ENCODE measurements at regions not wholly inside any gene's neighbourhood (a gene's known extent, or its start where the extent isn't known, plus 50 kb on each side); places are given as distances from the start of the nearest gene placed in this dataset.

DNA sequence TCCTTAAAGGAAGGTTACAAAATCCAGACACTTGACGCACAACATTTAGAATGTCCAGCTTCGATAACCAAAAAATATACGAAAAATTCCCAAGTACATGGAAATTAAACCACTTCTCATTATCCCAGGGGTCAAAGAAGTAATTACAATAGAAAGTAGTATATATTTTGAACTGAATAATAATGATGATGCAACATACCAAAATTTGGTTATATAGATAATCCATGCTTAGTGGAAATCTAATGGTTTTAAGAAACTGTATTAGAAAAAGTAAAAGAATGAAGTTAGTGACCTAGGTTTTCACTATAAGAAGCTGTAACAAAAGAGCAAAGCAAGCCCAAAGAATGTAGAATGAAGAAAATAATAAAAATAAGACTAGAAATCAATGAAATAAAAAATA is 204.0 kb upstream of the PUM3 start:
- no peak for DNase-seq

DNA sequence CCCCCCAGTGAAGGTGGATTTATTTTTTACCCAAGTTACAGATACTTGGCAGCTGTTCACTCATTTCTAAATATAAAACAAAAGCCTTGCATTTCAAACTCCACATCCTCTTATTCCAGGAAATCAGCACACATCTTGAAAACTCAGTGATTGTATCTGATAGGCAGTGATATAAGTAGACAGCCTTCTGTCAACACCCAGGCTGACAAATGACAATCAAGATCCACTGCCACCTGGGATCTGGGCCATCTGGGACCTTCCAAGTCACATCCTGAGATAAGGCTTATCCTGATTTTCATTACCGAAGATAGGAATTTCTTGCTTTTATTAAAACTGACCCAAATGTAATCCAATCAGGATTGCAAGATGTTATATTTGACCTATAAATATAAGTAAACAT is 201.3 kb upstream of the PUM3 start:
- no peak for DNase-seq

DNA sequence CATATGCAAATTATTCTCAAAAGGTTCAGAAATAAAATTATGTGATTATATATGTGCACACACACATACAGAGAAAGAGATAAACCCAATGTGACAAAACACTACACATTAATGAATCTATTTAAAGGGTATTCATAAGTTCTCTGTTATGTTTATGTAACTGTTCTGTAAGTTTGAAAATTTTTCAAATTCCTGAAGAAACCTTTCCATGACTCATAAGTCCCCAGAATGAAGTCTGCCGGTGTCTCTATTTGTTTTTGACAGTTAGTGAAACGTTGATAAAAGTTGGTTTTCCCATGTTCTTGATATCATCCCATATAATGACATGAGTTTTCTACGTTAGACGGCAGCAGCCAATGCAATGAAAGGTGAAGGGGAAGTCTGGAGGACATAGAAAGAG is 199.5 kb upstream of the PUM3 start:
- peak; percentile 46 for DNase-seq

DNA sequence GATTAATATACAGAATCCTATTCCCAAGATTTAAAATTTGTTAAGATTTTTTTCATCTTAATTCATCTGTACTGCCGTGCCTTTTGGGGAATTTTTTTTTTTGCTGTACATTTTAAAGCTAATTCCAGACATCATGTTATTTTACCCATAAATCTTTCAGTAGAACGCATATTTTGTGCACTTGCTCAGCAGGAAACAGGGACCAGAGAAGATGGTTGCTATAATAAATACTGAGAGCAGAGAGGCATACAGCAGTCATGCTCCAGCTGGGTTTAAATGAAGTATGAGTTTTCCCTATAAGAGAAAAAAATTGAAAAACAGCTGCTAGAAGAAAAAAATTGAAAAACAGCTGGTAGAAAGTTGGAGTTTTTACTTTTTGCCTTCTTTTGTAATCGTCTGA is 196.9 kb upstream of the PUM3 start:
- DNase-seq: peak; percentile 53

DNA sequence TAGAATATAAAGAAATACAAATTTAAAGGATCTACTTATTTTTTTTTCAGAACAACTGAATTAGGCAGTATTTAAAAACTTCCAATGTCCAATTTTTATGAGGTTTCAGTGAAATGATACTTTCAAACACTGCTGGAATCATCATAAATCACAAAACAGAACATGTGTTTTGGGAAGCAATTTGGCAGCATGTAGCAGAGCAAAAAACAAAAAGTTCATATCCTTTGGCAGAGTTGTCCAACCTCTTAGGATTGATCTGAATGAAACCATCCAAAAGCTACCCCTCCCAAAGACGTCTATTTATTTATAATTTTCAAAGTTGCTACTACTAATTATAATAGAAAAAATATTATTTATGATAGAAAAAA is 192.4 kb upstream of the PUM3 start:
- no peak for DNase-seq

DNA sequence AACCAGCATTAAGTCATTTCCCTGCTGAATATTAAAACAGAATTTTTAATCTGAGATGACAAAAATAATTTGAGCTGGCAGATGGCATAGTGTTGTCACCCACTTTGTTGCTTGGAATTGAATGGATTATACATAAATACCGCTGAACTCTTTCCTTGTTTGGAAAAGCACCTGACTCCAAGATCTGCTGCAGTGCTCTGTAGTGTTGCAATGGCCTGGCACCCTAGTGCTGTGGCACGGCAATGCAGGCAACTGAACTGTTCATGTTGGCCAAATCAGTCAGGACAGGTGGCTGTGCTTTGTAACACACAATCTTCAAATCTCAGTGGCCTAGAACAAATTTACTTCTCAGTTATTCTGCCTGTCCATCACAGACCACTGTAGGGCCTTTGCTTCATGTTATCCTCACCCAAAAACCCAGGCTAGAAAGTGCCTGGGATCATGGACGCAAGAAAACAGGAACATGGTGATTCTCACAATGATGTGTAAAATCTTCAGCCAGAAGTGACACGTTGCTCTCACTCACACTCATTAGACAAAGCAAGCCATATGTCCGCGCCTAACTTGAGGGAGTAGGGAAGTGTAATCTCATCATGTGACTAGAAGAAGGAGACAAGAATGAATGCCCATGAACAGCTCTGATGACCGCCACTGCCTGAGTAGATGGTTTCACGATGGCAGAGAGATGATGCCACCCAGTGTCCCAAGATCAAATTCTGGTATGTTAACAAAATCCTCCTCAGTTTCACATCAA is 191.9 kb upstream of the PUM3 start:
- DNase-seq: no peak

DNA sequence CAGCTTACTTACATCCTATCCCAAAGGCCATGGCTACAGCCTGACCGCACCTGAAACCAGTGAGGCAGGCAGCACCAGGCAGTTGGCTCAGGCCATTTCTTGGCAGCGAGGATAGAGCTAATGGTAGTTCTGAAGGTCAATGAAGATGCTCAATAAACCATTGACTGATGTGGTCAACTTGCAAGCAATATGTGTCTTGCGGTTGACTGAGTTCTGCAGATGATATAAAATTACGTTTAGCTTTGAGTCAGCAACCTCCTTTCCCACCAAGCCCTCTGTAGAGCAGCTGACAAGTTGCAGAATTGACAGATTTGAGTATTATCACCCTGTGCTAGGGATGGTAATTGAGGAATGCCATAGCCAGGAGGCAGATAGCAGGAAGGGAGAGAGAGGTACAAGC is 189.0 kb upstream of the PUM3 start:
- DNase-seq: no peak

DNA sequence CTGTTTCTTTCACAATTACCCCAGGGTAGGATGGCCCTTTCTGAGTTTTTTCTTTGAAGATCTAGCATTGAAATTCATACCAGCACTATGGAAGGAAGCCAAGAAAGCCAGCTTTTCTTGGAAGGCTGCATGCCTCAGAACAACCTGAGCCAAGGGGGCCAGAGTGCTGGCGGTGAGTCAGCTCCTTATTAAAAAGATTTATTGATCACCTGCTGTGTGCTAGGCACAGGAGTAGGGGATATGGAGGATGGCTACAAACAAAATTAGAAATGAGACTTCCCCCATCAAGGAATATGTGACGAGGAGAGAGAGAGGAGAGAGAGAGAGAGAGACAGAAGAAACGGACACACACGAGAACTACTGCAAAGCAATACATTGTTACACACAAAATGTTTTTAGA is 184.6 kb upstream of the PUM3 start:
- DNase-seq: no peak

DNA sequence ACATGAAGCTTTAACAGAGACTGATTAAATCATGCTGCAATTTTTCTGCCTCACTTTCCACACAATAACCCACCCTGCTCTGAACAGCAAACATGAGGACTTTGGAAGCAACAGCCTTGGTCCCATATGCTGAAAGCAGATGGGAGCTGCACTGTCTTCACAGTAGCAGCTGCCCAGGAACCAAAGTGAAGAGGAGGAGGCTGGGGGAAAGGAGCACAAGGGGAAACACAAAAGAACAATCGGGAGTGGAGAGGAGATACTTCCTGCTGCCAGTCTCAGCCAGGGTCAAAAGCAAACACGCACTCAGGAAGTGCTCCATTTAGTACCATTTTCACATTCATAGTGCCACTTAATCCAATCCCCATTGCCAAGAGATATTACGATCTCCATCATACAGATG is 183.3 kb upstream of the PUM3 start:
- no peak for DNase-seq

DNA sequence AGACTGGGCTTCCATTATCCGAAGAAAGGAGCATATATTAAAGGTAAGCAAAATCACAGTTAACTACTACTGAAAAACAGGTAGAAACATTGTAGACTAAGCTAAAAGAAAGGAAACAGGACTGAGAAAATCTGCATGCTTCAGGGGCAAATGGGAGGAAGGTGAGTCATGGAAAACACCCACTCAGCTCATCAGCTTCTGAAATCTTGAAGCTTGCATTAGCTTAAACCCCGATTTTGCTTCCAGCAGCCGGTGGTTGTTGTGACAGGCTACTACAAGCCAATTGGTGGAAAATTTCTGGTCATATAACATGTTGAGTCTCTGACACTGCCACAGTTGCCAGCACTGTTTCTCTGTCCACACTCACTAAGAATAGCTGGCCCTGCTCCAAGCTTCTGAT is 179.6 kb upstream of the PUM3 start:
- DNase-seq: no peak

DNA sequence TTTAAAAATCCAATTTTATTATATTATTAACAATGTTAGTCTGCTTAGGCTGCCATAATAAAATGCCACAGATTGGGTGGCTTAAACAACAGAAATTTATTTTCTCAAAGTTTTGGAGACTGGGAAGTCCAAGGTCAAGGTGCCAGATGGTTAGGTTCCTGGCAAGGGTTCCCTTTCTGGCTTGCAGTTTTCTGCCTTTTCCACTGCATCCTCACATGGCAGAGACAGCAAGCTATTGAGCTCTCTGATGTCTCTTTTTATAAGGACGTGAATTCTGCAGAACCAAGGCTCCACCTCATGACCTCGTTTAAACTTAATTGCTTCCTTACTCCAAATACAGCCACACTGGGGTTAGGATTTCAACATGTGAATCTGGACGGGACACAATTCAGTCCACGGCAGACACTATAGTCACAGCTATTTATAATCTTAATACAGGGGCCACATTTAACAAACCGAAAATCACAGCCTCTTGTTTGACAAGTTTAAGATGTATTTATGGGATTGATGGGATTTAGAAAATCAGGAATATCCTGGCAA is 174.9 kb upstream of the PUM3 start:
- no peak for DNase-seq

DNA sequence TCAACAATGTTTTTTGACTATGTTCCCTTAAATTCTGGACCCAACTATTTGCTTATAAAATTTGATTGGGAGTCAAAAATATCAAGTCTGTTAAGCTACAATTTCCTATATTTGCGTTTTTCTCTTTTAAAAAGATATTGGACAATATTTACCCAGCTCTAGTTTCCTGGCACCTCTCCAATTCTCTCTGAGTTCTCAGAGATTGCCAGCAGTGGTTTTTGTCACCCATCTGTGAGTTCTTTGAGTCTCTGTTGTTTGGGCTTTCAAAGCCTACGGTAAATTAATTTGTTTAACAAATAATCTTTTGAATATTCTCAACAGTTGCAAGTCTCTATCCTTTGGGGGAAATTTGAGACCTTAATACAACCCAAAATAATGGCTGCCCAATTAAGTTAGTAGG is 174.2 kb upstream of the PUM3 start:
- no peak for DNase-seq

DNA sequence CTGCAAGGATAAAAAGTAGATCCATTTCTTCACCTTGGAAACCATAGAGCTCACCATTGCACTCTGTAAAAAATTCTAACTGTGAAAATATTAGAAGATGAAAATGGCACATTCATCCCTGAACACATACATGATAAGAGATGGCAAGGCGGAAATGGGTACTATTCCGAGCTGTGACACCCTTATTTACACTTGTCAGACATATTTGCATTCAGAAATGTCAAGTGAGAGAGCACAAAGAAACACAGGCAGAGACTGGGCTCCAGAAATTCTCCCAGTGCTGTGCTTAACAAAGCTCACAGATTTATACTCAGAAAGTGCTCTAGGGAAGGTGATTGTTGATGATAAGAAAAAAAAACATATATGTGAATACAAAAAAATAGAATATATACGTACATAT is 170.3 kb upstream of the PUM3 start:
- no peak for DNase-seq

DNA sequence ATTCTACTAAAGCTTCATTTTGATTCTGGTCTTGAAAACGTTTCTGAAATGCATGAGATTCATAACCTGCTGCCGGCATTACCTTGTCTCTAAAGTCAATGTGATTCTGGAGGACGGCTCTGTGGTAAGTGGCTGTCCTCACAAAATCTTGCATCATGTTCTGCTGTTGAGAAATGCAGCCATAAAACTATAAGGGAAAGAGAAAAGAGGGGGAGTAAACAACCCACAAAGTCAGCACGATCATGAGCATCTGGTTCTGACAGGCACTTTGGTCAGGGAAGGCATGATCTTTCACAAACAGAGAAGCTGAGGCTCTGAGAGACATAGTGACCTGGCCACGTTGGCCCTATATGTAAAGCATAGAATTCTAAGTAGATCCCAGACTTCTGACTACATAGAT is 168.9 kb upstream of the PUM3 start:
- DNase-seq: no peak

DNA sequence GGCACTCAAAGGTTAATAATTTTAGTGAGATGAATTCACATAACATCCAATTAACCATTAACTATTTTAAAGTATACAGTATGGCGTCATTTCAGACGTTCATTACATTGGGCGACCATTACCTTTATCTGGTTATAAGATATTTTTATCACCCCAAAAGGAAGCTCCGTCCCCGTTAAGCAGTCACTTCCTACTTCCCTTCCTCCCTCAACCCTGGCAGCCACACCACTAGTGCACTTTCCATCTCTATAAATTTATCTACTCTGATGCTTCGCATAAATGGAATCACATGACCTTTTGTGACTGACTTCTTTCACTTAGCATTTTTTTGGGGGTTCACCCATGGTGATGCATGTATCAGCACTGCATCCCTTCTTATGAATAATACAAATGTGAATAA is 168.3 kb upstream of the PUM3 start:
- no peak for DNase-seq

DNA sequence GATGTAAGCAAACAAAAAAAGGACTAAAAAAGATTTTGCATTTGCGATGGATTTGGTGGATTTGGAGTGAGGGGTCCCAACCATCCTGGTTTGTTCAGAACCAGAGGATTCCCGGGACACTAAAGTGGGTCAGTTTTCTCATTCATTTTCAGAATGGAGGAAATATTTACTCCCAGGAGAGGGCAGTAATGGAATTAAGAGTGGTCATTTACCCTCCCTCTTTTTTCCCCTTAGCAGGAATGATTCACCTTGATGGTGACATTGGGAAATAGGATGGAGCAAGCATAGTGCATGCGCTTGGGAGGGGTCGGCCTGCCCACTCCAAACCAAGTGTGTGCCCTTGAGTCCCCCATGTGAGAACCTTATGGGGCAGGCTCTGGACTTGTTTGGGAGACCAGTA is 164.2 kb upstream of the PUM3 start:
- peak; percentile 7 for DNase-seq

DNA sequence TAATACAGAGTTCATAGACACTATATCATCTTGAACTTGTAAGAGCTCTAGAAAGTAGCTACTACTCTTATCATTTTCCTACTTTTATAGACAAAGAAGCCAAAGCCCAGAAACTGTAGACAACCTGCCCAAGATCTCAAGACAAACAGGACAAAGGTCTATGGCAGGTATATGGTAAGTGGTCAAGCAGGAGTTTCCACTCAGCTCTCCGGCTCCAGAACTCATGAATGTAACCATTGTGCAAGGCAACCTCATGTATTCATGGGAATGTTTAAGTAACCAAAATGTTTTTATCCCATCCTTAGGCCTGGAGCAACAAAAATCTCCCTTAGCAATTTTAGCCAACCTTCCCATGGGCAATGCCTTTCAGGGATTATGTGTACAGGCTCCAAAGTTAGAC is 163.4 kb upstream of the PUM3 start:
- DNase-seq: no peak

DNA sequence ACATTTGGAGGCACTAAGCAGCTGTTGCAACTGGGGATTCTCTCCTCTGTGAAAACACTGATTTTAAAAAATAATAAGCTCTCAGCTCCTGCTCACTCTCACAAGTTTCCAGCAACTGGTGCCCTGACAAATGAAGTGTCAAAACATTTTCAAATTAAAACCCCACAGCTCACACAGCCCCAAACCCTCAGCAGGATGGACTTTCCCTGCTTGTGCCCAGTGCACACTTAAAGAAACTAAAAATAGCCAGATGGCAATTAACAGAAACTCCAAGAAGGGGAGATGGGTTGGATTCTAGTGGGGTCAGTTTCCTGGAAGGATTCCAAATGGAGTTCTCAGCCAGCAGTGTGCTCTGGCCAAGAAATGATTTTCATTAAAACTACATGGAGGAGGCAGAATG is 163.0 kb upstream of the PUM3 start:
- no peak for DNase-seq

DNA sequence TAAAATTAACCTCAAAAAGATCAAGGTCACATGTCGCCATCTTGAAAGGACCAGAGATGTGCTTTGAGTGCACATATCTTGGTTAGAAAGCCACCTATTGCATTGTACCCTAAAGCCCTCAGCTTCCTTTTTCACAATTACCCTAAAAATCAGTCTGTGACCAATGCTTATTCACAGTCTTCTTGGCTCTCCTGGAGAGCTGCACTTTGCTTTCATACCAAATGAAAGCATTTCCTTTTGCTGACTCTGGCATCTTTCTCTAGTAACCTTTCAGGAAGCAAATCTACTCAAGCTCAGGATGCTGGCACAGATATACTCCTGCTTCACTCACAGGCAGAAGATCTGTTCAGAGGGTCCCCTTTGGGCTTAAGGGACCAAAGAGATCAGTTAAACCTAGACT is 160.7 kb upstream of the PUM3 start:
- DNase-seq: no peak

DNA sequence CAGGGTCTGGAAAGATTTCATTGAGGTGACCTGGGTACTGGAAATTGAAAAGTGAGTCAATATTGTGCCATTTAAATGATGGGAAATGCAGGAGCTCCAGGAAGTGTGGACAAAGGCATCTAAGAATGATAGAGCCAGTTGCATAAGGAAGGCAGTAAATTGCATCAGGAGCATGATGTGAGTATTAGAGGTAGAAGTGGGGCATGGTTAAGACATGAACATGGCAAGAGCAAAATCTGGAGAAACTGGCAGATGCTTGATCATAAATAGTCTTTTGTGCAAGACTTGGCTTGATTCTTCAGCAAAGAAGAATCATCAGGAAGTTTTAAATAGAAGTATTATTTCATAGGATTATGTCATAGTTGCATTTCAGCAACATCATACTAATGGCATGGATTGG is 157.4 kb upstream of the PUM3 start:
- DNase-seq: no peak

DNA sequence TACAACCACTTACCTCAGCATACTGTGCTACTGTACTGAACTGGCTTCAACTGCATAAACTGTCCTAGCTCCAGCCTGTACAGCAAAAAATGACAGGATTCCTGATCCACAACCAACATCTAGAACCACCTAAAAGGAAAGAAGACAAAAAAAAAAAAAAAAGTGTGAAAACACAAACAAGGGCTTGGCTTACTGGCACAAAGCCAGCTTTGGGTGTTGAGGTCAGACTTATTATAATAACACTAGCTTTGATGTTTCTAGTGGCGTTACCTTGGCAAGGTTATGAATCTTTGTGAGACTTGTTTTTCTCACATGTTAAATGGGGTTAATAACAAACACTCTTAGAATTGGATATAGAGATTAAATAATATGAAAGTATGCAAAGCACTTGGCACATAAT is 148.5 kb upstream of the PUM3 start:
- no peak for DNase-seq

DNA sequence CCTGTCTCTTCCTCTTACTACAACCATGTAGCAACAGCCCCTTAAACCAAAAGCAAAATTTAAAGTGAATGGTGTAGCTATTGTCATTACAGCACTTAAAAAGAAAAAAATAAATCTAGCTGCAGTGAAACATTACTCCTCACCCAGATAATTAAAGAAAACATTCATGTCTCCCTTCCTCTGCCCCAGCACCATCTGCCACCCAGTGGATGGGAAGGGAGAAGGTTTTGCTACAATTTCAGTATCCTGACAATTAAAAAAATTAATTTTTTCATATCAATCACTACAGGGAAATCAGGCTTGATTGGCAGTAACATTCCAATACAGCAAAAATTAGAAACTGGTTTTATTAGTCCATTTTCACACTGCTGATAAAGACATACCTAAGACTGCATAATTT is 147.4 kb upstream of the PUM3 start:
- DNase-seq: no peak

DNA sequence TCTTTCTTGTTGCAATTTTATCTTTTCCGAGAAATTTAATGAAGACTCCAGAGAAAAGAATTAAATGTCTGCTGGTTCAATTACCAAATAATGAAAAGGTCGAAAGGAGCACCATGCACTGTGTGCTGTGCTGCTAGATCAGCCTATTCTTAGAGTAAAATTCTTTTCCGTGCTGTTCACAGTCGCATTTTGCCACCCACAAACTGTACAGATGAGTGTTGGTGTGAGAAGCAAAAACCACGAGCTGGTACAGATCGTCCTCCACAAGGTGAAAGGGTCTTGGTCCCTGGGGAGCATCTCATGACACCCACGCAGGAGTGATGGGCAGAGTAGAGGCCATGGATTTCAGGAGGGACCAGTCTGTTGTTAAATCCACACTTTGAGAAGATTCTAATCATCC is 143.8 kb upstream of the PUM3 start:
- DNase-seq: no peak

DNA sequence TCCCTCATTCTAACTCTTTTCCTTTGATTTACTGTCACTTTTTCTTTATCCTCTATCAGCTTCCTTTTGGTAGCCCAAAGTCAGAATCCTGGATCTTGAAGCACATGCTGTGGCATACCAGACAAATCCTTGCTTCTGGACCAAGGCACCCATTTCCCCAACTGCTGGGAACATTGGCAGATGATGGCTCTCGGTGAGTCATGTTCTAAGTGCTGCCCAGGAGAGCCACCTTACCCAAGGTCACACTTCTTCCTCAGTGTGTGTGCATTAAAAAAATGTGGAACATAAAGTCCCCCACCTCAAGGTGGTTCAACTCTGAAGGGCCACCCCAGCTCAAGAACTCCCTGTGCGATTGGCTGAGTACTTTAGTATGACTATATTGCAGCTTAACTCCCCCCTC is 141.4 kb upstream of the PUM3 start:
- no peak for DNase-seq

DNA sequence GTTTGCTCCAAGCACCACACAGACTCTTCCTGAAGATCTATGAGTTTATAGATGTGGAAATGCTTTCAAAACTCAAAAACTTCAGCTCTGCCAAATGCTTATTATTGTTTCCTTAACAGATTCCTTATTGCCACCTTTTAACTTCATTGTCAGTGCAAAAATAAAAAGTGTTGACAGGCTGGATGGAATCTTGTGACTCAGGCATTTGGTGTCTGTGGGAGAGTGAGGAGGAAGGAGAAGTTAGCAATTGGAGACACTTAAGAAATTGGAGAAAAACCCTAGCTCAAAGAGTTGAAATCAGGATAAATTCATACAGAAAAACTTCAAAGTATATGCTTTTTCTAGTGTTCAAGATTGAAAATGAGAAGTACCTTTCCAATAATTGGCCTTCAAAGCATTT is 140.6 kb upstream of the PUM3 start:
- DNase-seq: no peak

Data from HCEC 1CT (cell line).